Gastrocnemius medialis (tissue), 4 donors: ENCODE measurements at regions not wholly inside any gene's neighbourhood (a gene's known extent, or its start where the extent isn't known, plus 50 kb on each side); places are given as distances from the start of the nearest gene placed in this dataset.

Experiments
- ATAC-seq, 2 donors: fragments of 150-250 bp; one replicate each; pipeline ENCODE4 v1.9.1; 2016
- DNase-seq, 2 donors: peaks; one replicate each; pipeline ENCODE4 v3.0.0-alpha.2; 2019
- H3K27ac ChIP-seq, 4 donors: fragments of 200-600 bp; sonication (generic); 1 replicate in 1 of 4; 2 replicates in 3 of 4; pipeline ENCODE4 v1.5.1; 2016 to 2018; ENCODE audit warnings: mild to moderate bottlenecking in 2 of 4, moderate library complexity in 1 of 4
- H3K27me3 ChIP-seq, 3 donors: fragments of 200-600 bp; sonication (generic) in 2 of 3; 1 replicate in 1 of 3; 2 replicates in 2 of 3; pipeline versions ENCODE4 v1.5.1 to v1.6.0; 2016 to 2019; ENCODE audit warnings: mild to moderate bottlenecking in 1 of 3, moderate library complexity in 1 of 3
- H3K36me3 ChIP-seq, 2 donors: fragments of 200-600 bp; sonication (generic) in 1 of 2; one replicate each; pipeline ENCODE4 v1.5.1; 2017 to 2018
- H3K4me1 ChIP-seq, 2 donors: fragments of 200-600 bp; sonication (generic) in 1 of 2; one replicate each; pipeline ENCODE4 v1.5.1; 2016 to 2017; ENCODE audit warnings: mild to moderate bottlenecking in 2 of 2
- H3K4me3 ChIP-seq, 4 donors: fragments of 200-600 bp; sonication (generic) in 3 of 4; 1 replicate in 1 of 4; 2 replicates in 3 of 4; pipeline ENCODE4 v1.5.1; 2016 to 2019; ENCODE audit warnings: mild to moderate bottlenecking in 2 of 4
- H3K9me3 ChIP-seq, 3 donors: fragments of 200-600 bp; sonication (generic) in 2 of 3; 1 replicate in 1 of 3; 2 replicates in 2 of 3; pipeline ENCODE4 v1.5.1; 2016 to 2019
- CTCF ChIP-seq, 5 experiments: fragments of 450-650 bp in 3 of 5; fragments of 200-600 bp in 2 of 5; sonication (generic) in 2 of 5; IDR thresholded peaks in 4 of 5; conservative IDR thresholded peaks in 1 of 5; 1 replicate in 4 of 5; 2 replicates in 1 of 5; pipeline ENCODE4 v1.5.1; 2016 to 2019; ENCODE audit warnings: antibody characterized with exemption in 5 of 5, mild to moderate bottlenecking in 3 of 5, moderate library complexity in 3 of 5
- POLR2A ChIP-seq, 2 donors: fragments of 450-650 bp; IDR thresholded peaks; one replicate each; pipeline ENCODE4 v1.6.1; 2017; ENCODE audit warnings: antibody characterized with exemption in 2 of 2, mild to moderate bottlenecking in 2 of 2, moderate library complexity in 2 of 2
- in situ Hi-C, 4 donors: fragments of 200-750 bp; cut with MboI; loops; one replicate each; pipeline versions ENCODE4 v1.15.0 to v1.8.0; 2017; ENCODE audit warnings: low sequenced_read_pairs in 4 of 4
- intact Hi-C: fragments of 100-400 bp; cut with DNase I; formaldehyde crosslinking; loops from one replicate; pipeline ENCODE4 v1.15.1; 2023; ENCODE audit warnings: low total_unique reads

DNA sequence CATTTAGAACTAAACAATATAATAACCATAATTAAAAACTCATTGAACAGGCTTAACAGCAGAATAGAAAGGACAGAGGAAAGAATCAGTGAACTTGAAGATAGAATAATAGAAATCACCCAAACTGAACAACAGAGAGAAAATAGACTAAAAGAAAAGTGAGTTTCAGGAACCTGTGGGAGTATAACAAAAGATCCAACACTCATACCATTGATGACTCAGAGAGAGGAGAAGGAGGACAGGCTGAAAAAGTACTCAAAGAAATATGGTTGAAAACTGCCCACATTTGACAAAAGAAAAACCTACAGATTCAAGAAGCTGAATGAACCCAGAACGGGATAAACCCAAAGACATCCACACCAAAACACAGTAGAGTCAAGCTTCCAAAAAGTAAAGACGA, 54.2 kb upstream of the FMNL2 start:
- no peaks in the 10 kb centered on the region for H3K36me3 ChIP-seq
- no peak for DNase-seq
- no peak for ATAC-seq
- no peaks in the 10 kb centered on the region for H3K4me1 ChIP-seq
- no peak overlapping the region for H3K27ac ChIP-seq
- no peaks in the 10 kb centered on the region for H3K27me3 ChIP-seq
- in situ Hi-C loops (no loop called here), intact Hi-C loops (no loop called here)
- H3K4me3 ChIP-seq = no peak overlapping the region
- no peaks in the 10 kb centered on the region for H3K9me3 ChIP-seq
- TF ChIP-seq POLR2A (IDR thresholded peaks at IDR 0.05) (no peak), CTCF (IDR thresholded peaks at IDR 0.05 in 4 of 5, conservative IDR thresholded peaks at IDR 0.05 in 1 of 5) (no peak)

DNA sequence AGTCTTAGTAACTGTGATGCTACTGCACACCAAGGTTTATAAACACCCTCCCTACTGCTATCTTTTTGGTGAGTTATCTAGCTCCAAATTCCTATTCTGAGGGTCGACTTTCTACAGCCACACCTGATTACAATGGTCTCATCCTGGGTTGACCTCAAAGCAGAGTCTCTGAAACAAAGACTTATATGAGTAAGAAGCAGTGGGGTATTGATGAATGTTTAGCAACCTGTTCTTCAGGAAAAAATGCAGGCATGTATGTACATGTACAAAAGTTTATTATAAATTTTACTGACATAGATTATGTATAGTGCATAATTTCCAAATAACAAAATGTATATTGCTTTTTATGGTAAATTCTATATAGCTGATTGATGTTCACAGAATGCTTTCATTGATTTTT, 51.6 kb upstream of the FMNL2 start:
- no peak overlapping the region for H3K27ac ChIP-seq
- no peaks in the 10 kb centered on the region for H3K9me3 ChIP-seq
- H3K4me3 ChIP-seq = no peak overlapping the region
- no peaks in the 10 kb centered on the region for H3K36me3 ChIP-seq
- in situ Hi-C loops (no loop called here), intact Hi-C loops (no loop called here)
- DNase-seq = no peak
- no peaks in the 10 kb centered on the region for H3K27me3 ChIP-seq
- no peak for TF ChIP-seq POLR2A (IDR thresholded peaks at IDR 0.05)
- TF ChIP-seq CTCF (IDR thresholded peaks at IDR 0.05 in 4 of 5, conservative IDR thresholded peaks at IDR 0.05 in 1 of 5) = no peak
- no peaks in the 10 kb centered on the region for H3K4me1 ChIP-seq
- ATAC-seq = no peak

- Histone ChIP-seq H3K36me3 (no peaks in the 10 kb centered on the region), H3K27me3 (no peaks in the 10 kb centered on the region), H3K9me3 (no peaks in the 10 kb centered on the region), H3K4me3 (no peak overlapping the region), H3K27ac (no peak overlapping the region), H3K4me1 (no peaks in the 10 kb centered on the region)
- TF ChIP-seq CTCF (IDR thresholded peaks at IDR 0.05 in 4 of 5, conservative IDR thresholded peaks at IDR 0.05 in 1 of 5) = no peak
- TF ChIP-seq POLR2A (IDR thresholded peaks at IDR 0.05) = no peak
- in situ Hi-C loops (no loop called here), intact Hi-C loops (no loop called here)
- no peak for ATAC-seq
- DNase-seq = no peak
These were observed 50.6 kb upstream of the FMNL2 start for GRCh38 chr2:152284398-152284797.
